ENCODE measurements at regions not wholly inside any gene's neighbourhood (a gene's known extent, or its start where the extent isn't known, plus 50 kb on each side); places are given as distances from the start of the nearest gene placed in this dataset.
"Not testable (repeated sequence)": the region's sequence is repeated elsewhere in the genome, so short reads cannot be mapped to it uniquely, and the experiment has no call there.

DNA sequence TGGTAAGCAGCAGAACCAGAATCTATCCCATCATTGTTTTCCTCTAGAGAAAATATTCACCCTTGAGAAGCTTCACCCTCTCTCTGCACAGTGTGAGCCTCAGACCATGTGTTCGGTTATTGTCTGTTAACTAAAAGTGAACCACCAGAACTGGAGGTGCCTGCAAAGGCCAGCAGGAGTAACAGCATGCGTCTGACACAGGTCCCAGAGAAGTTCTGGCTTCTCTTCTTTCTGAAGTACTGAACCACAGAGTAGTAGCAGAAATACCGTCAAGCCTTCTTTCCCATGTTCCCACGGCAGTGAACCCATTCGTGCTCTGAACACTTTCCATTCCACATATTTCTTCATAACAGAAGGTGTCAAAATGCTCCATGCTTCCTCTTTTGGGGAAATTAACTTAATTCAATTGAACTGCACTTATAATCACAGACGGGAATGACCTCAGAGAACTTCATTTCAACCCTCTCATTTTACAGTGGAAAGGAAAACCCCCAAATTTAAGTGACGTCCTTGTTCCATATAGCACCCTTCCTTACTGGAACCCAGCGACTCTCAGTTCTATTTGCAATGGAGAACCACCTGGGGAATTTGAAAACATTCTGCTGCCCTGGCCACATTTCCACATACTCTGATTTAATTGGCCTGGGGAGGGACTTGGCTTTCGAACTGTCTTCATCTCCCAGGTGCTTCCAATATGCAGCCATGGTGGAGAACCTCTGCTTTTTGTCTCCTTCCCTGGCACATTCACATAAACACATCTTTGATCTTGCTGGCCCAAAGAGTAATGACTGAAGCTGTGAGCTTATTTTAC, 519.1 kb downstream of the RNF144A start:
- DNase-seq, result no peak

DNA sequence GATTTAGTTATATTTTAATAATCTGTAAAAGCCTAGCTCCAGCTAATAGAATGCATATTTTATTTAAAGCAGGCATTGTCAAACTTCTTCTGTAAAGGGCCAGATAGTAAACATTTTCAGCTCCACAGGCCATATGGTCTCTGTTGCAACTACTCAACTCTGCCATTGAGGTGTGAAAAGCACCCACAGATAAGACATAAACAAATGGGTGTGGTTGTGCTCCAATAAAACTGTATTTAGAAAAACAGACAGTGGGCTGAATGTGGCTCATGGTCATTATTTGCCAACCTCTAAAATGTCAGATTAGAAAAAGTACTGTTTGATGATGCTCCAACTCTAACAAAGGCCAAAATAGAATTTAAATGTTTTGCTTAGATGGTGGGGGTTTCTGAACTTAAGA, 519.9 kb downstream of the RNF144A start:
- no peak for DNase-seq

DNA sequence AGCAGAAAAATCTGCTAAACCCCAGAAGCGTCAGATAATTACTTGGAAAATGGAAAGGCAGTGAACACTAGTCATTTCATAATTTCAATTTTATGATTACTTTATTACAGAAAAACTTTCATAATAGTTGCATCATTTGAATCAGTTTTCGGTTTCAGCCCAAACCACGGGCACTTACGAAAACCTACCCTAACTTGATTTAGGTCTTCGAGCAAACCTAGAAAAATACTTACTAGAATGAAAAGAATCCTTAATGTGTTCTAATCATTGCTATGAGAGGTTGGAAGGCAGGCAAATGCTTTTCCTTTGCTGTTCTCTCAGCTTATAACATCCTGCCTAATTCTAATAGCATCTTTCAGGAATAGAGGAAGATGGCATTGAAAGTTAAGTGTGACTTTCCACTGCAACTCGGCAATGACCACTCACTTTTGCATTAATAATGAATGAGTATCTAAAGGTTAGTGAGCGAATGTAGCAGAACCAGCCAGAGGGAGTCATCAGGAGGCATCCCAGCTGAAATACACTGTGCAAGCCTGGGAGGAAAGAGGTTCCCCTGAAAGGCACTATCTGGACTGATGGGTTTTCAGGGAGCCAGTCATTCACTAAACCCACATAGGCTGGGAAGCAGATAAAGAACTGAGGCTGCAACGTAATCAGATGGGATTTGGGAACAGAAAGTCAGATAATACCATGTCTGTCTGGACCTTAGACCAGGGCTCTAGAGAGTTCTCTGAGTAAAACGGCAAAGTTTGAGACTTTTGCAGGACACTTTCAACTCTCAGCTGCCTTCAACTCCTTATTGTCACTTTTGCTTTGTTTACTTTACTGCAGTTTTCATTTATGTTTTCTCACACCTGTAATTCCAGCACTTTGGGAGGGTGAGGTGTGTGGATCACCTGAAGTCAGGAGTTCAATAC, 520.8 kb downstream of the RNF144A start:
- no peak for DNase-seq

GRCh38 chr2:7438855-7439254, 521.6 kb downstream of the RNF144A start:
- DNase-seq, result no peak

DNA sequence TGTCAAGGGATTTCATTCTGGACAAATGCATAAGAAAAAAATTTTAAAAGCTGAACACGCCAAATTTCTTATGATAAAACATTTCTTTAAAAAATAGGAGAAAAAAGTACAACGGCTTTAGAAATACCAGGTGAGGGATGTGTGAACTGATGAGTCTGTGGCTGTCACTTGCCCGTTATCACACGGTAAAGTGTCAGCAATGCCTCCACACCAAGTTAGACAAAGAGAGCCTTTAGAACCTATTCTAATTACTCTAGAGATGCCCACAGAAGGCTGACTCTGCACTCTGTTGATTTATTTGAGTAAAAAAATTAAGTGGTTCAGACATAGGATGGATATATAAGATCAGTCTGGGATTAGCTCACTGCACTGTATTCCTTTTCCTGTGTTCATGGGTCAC, 523.8 kb downstream of the RNF144A start:
- no peak for DNase-seq

DNA sequence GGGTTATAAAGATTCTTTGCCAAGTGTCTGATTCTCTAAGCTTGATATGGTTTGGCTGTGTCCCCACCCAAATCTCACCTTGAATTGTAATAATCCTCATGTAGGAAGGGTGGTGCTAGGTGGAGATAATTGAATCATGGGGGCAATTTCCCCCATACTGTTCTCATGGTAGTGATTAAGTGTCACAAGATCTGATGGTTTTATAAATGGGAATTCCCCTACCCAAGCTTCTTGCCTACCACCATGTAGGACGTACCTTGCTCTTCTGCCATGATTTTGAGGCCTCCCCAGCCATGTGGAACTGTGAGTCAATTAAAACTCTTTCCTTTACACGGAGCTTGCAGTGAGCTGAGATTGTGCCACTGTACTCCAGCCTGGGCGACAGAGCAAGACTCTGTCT, 524.6 kb downstream of the RNF144A start:
- DNase-seq, result not testable (repeated sequence)

DNA sequence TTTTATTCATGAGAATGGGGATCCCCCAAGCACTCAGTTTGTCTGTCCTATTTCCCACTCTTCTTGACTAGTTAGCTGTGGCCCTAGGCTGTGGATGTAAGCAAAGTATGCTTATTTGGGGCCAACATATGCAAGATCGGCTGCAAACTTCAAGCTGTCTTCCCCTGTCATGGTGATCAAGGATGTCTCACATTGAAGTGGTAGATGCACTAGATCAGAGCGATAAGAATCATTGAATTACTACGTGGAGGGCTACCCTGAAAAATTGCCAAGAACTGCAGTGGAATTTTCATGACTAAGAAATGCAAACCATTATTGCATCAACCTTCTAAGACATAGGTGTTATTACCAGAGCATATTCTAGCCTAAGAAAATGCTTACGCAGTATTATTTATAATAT, 527.4 kb downstream of the RNF144A start:
- DNase-seq, result no peak

GRCh38 chr2:7448578-7449264, 531.5 kb downstream of the RNF144A start:
- DNase-seq, result no peak

- no peak for DNase-seq
Observed at GRCh38 chr2:7449298-7449697, 532.1 kb downstream of the RNF144A start.

DNA sequence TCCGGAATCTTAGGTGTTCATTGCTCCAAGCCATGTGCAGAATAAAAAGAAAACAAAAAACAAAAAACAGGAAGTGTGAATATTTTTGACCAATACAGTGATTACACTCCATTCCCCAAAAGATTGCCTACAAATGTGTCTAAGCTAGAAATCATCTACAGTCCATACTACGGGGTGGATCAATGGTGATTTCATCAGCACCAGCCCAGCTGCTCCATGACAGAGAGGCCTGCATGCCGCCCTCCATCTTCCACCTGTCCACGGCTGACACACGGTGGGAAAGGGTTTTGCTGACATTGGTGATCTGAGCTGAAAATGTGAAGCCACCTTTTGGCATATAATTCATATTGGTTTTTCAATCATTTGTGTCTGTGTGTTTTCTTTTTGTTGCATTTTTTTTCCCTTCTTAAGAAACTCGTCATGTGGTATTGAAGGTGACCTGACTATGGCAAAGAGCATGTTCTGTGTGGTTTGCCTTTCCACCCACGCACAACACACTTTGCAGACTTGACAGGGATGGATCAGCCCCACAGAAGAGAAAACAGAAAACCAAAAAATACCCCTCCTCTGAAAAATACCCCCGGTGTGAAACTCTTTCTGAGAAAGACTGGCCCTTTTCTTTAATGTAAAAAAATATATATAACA, 533.1 kb downstream of the RNF144A start:
- DNase-seq, result peak; percentile 60

DNA sequence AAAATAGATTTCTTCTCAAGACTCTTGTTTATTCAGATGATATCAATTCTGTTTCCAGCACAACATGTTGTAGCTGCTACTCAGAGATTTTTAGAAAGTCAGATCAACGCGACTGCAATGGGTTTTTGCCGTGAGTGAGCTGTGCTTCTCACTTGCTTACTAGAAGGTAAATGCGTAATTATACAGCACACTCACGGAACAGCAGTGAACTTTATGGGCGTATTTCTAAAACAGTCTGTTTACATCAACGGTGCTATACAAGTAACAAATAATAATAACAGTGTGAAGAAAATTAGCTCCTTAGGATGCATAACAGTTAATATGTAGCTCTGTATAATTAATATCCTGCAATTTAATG, 533.6 kb downstream of the RNF144A start:
- no peak for DNase-seq

GRCh38 chr2:7452110-7452876, 535.1 kb downstream of the RNF144A start:
- DNase-seq, result no peak

- DNase-seq, result no peak
Observed at GRCh38 chr2:7454592-7454991, 537.4 kb downstream of the RNF144A start.

DNA sequence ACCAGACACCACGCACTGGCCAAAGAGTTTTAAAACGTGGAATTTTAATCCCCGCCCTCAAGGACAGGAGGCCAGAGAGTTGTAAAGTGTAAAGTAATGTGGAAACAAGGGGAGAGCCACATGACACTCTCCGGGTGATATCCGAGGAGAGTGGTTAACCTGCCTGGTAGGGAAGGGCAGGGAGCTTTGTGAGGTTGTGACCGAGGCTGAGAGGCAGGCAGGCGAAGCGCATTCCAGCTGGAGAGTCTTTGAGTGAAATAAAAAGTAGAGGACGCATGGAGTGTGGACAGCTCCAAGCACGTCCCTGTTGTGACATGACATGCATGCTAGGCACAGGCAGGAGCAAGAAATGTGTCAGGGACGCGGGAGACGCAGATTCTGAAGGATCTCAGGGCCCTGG, 539.5 kb downstream of the RNF144A start:
- DNase-seq, result no peak

GRCh38 chr2:7458066-7458465, 540.9 kb downstream of the RNF144A start:
- DNase-seq, result no peak

DNA sequence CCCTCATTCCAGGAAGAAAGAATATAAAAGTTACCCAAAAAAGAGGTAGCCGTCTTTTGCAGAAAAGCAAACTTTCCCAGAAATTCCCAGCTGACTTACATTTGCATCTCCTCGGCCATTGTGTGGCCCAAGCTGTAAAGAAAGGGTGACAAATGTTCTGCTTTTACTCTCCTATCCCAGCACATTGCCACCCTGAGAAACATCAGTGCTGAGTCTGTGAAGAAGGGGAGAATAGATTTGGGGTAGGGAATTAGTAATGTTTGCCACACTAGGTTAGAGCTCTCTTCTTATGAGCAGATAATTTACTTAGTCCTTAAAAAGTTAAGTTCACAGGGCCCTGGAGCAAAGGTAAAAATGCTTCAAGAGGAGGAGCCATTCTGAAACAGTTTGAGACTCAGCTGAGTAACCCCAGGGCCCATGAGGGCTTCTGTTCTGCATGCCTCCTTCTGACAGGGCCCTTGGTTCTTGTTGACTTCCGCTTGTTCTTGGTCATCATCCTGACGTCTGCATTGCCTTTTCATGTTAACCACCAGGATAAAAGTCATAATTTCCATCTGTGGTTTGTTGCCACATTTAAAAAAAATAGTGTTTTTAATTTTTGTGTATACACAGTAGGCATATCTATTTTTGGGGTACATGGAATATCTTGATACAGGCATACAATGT, 550.7 kb downstream of the RNF144A start:
- DNase-seq, result peak; percentile 54

DNA sequence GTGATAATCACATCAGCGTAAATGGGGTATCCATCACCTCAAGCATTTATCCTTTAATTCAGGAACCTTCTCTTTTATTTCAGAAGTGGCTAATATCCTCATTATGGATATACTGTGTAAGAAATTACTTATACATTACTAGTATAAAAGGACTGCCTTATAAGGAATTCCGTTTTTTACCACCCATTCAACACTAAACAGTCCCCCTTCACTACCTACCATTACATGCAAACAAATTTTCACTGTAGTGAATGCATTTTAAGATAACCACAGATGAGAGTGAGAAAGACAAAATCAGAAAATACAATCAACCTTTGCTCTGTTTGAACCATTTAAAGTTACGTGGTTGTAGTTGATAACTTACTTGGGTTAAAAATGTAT, 551.2 kb downstream of the RNF144A start:
- no peak for DNase-seq

DNA sequence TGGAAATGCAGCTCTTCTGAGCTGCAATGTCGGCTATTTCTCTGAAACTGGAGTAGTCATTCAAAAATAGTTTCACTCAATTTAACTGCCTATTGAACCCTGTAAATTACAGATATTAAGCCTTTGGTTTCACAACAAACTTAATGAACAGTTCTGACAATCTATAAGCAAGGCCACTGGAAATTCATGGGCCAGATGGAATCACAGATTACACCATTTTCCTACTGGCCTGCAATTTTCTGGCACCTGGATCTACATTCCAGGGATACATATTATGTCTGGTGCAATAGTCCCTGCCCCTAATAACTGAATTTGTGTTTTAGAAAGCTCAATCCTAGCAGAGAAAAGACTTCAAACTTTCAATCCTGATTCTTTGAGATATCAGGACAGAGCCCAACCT, 551.7 kb downstream of the RNF144A start:
- no peak for DNase-seq

GRCh38 chr2:7471185-7471584, 554.0 kb downstream of the RNF144A start:
- no peak for DNase-seq

DNA sequence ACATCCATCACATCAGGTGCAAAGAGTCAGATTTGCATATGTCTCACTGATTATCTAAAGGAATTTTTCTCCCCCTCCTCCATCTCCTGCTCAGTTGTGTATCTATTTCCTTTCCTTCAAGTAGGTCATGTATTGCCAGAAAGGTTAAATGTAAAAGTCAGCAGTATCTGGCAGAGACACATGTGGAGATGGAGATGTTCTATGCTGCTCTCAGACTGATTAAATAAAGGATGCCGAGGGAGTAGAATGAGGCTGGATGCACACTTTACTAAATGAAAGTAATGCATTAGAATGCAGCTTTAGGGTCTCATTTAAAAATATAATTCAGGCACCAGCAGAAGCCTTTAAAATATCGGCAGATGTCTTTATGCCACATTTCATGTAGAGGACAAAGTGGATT, 555.3 kb downstream of the RNF144A start:
- DNase-seq, result no peak

GRCh38 chr2:7473135-7473771, 556.0 kb downstream of the RNF144A start:
- DNase-seq, result no peak

Measured in CD4-positive, alpha-beta T cell treated with Interleukin-10 for 1 hour (primary cell).